Neural cell (in vitro differentiated cells): ENCODE measurements at regions not wholly inside any gene's neighbourhood (a gene's known extent, or its start where the extent isn't known, plus 50 kb on each side); places are given as distances from the start of the nearest gene placed in this dataset.

Experiments
- H2AFZ ChIP-seq: fragments of 200-600, 300-800 bp; sonication (generic), shearing (Covaris generic); 2 replicates; pipeline ENCODE4 v1.6.0; 2014; ENCODE audit warnings: low read depth, mild to moderate bottlenecking, antibody characterized with exemption, low read length, moderate library complexity
- H3F3A ChIP-seq: fragments of 200-600 bp; shearing (Covaris generic); 2 replicates; pipeline ENCODE4 v1.6.1; 2016; ENCODE audit warnings: mild to moderate bottlenecking, moderate library complexity, mixed read lengths, antibody characterized with exemption, low read length; ENCODE audit not compliant: insufficient read depth, poor library complexity, severe bottlenecking
- H3K27ac ChIP-seq: fragments of 200-600, 300-800 bp; sonication (generic), shearing (Covaris generic); 2 replicates; pipeline ENCODE4 v1.5.1; 2014; ENCODE audit warnings: mild to moderate bottlenecking, low read length, moderate library complexity
- H3K27me3 ChIP-seq: fragments of 300-800, 200-600 bp; sonication (generic), shearing (Covaris generic); 2 replicates; pipeline ENCODE4 v1.6.0; 2014; ENCODE audit warnings: mild to moderate bottlenecking, low read depth, low read length, moderate library complexity; ENCODE audit not compliant: insufficient read depth
- H3K36me3 ChIP-seq: fragments of 300-800, 200-600 bp; sonication (generic), shearing (Covaris generic); 2 replicates; pipeline ENCODE4 v1.5.1; 2014; ENCODE audit warnings: mild to moderate bottlenecking, antibody characterized with exemption, low read length, moderate library complexity; ENCODE audit not compliant: insufficient read depth
- H3K4me2 ChIP-seq: fragments of 300-800, 200-600 bp; sonication (generic), shearing (Covaris generic); 2 replicates; pipeline ENCODE4 v1.6.0; 2014; ENCODE audit warnings: mild to moderate bottlenecking, low read length
- H3K4me3 ChIP-seq: fragments of 300-800, 200-600 bp; sonication (generic), shearing (Covaris generic); 2 replicates; pipeline ENCODE4 v1.5.1; 2014; ENCODE audit warnings: mild to moderate bottlenecking, low read length, moderate library complexity
- H3K79me2 ChIP-seq: fragments of 200-600 bp; shearing (Covaris generic); replicated peaks from 2 replicates; pipeline ENCODE4 v1.6.0; 2014; ENCODE audit warnings: mild to moderate bottlenecking, low read length, moderate library complexity; ENCODE audit not compliant: insufficient read depth
- H3K9ac ChIP-seq: fragments of 300-800, 200-600 bp; sonication (generic), shearing (Covaris generic); 2 replicates; pipeline ENCODE4 v1.6.1; 2016; ENCODE audit warnings: mild to moderate bottlenecking, low read length, mixed read lengths
- H3K9me2 ChIP-seq: fragments of 200-600 bp; shearing (Covaris generic); 2 replicates; pipeline ENCODE4 v1.6.1; 2016; ENCODE audit warnings: mild to moderate bottlenecking, low read length, mixed read lengths; ENCODE audit not compliant: insufficient read depth
- H3K9me3 ChIP-seq: fragments of 200-600, 300-800 bp; sonication (generic), shearing (Covaris generic); 2 replicates; pipeline ENCODE4 v1.6.1; 2016; ENCODE audit warnings: mild to moderate bottlenecking, mixed run types, low read length, moderate library complexity, mixed read lengths
- H4K20me1 ChIP-seq: fragments of 200-600 bp; shearing (Covaris generic); 2 replicates; pipeline ENCODE4 v1.6.1; 2016; ENCODE audit warnings: mild to moderate bottlenecking, mixed run types; ENCODE audit not compliant: insufficient read depth
- EP300 ChIP-seq: fragments of 450-650 bp; conservative IDR thresholded peaks from 2 replicates; pipeline ENCODE4 v1.6.1; 2014; ENCODE audit warnings: antibody characterized with exemption, mild to moderate bottlenecking, moderate library complexity; ENCODE audit not compliant: poor library complexity, severe bottlenecking
- EZH2 ChIP-seq: fragments of 200-600, 300-800 bp; shearing (Covaris generic), sonication (generic); IDR thresholded peaks from 2 replicates; pipeline ENCODE4 v1.6.1; 2014; ENCODE audit warnings: antibody characterized with exemption, low read length, borderline replicate concordance, mild to moderate bottlenecking; ENCODE audit not compliant: insufficient read depth, poor library complexity, severe bottlenecking
- MXI1 ChIP-seq: fragments of 450-650 bp; conservative IDR thresholded peaks from 2 replicates; pipeline ENCODE4 v1.6.1; 2014; ENCODE audit warnings: antibody characterized with exemption, mild to moderate bottlenecking; ENCODE audit not compliant: poor library complexity, severe bottlenecking
- POLR2AphosphoS5 ChIP-seq: IDR thresholded peaks from 2 replicates; pipeline ENCODE4 v1.6.1; 2012
- RAD21 ChIP-seq: fragments of 450-650 bp; conservative IDR thresholded peaks from 2 replicates; pipeline ENCODE4 v1.6.1; 2014; ENCODE audit warnings: antibody characterized with exemption, mild to moderate bottlenecking, moderate library complexity
- SMC3 ChIP-seq: fragments of 450-650 bp; conservative IDR thresholded peaks from 2 replicates; pipeline ENCODE4 v1.6.1; 2014; ENCODE audit warnings: antibody characterized with exemption, mild to moderate bottlenecking, moderate library complexity; ENCODE audit not compliant: poor library complexity
- TAF1 ChIP-seq: IDR thresholded peaks from 2 replicates; pipeline ENCODE4 v1.6.1; 2012; ENCODE audit warnings: low read depth
- TF ChIP-seq, protein P1 (sequence below): IDR thresholded peaks from 2 replicates; pipeline ENCODE4 v1.6.1; 2012; ENCODE audit warnings: borderline replicate concordance
- TF ChIP-seq, protein P2 (sequence below): fragments of 450-650 bp; IDR thresholded peaks from 2 replicates; pipeline ENCODE4 v1.5.1; 2014; ENCODE audit warnings: antibody characterized with exemption, mild to moderate bottlenecking, moderate library complexity; ENCODE audit not compliant: poor library complexity, severe bottlenecking

DNA sequence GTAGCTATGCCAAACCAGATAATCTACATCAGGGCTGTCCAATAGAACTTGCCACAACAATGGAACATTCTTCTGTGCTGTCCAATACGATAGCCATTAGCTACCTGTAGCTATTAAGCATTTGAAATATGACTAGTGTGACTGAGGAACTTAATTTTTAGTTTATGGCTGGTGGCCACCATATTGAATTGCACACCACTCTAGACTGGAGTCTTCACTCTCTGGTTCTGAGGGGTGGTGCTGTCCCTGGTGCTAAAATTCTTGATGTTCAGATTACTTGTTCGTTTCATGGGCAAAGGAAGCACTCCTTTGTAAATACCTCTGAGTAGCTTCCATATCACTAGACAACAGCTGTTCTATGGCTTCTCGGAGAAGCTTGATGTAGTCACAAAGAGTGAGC is 296.6 kb downstream of the NPIPA8 start:
- no peak overlapping the region for H3K27ac ChIP-seq
- no peaks in the 10 kb centered on the region for H3K79me2 ChIP-seq
- no peaks in the 10 kb centered on the region for H3K27me3 ChIP-seq
- no peak overlapping the region for H2AFZ ChIP-seq
- no peak overlapping the region for H3K9ac ChIP-seq
- H3K9me3 ChIP-seq: no peaks in the 10 kb centered on the region
- H3K4me2 ChIP-seq: no peak overlapping the region
- H4K20me1 ChIP-seq: no peaks in the 10 kb centered on the region
- H3F3A ChIP-seq: no peaks in the 10 kb centered on the region
- no peak overlapping the region for H3K4me3 ChIP-seq
- no peaks in the 10 kb centered on the region for H3K36me3 ChIP-seq
- TF ChIP-seq, protein P1, sequence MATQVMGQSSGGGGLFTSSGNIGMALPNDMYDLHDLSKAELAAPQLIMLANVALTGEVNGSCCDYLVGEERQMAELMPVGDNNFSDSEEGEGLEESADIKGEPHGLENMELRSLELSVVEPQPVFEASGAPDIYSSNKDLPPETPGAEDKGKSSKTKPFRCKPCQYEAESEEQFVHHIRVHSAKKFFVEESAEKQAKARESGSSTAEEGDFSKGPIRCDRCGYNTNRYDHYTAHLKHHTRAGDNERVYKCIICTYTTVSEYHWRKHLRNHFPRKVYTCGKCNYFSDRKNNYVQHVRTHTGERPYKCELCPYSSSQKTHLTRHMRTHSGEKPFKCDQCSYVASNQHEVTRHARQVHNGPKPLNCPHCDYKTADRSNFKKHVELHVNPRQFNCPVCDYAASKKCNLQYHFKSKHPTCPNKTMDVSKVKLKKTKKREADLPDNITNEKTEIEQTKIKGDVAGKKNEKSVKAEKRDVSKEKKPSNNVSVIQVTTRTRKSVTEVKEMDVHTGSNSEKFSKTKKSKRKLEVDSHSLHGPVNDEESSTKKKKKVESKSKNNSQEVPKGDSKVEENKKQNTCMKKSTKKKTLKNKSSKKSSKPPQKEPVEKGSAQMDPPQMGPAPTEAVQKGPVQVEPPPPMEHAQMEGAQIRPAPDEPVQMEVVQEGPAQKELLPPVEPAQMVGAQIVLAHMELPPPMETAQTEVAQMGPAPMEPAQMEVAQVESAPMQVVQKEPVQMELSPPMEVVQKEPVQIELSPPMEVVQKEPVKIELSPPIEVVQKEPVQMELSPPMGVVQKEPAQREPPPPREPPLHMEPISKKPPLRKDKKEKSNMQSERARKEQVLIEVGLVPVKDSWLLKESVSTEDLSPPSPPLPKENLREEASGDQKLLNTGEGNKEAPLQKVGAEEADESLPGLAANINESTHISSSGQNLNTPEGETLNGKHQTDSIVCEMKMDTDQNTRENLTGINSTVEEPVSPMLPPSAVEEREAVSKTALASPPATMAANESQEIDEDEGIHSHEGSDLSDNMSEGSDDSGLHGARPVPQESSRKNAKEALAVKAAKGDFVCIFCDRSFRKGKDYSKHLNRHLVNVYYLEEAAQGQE: no peak
- TF ChIP-seq, protein P2, sequence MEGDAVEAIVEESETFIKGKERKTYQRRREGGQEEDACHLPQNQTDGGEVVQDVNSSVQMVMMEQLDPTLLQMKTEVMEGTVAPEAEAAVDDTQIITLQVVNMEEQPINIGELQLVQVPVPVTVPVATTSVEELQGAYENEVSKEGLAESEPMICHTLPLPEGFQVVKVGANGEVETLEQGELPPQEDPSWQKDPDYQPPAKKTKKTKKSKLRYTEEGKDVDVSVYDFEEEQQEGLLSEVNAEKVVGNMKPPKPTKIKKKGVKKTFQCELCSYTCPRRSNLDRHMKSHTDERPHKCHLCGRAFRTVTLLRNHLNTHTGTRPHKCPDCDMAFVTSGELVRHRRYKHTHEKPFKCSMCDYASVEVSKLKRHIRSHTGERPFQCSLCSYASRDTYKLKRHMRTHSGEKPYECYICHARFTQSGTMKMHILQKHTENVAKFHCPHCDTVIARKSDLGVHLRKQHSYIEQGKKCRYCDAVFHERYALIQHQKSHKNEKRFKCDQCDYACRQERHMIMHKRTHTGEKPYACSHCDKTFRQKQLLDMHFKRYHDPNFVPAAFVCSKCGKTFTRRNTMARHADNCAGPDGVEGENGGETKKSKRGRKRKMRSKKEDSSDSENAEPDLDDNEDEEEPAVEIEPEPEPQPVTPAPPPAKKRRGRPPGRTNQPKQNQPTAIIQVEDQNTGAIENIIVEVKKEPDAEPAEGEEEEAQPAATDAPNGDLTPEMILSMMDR: no peak
- TF ChIP-seq SMC3 (no peak), POLR2AphosphoS5 (no peak), EZH2 (no peak), EP300 (no peak), TAF1 (no peak), RAD21 (no peak), MXI1 (no peak)
- H3K9me2 ChIP-seq: no peaks in the 10 kb centered on the region

DNA sequence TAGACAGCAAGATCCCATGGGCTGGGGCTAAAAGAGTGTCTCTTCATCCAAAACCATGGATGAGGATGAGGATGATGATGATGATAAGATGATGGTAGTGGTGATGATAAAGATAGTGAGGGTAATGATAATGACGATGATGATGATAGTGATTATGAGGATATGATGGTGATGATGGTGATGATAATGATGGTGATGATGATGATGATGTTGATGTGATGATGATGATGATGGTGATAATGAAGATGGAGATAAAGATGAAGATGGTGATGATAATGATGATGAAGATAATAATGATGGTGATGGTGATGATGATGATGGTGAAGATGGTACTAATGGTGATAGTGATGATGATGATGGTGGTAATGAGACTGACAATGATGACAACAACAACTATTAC is 299.5 kb downstream of the NPIPA8 start:
- Histone ChIP-seq H3K36me3 (no peaks in the 10 kb centered on the region), H3F3A (no peaks in the 10 kb centered on the region), H3K4me2 (no peak overlapping the region), H3K27ac (no peak overlapping the region), H3K9me3 (no peaks in the 10 kb centered on the region), H3K9me2 (no peaks in the 10 kb centered on the region), H3K79me2 (no peaks in the 10 kb centered on the region), H3K4me3 (no peak overlapping the region), H3K9ac (no peak overlapping the region), H3K27me3 (no peaks in the 10 kb centered on the region), H2AFZ (no peak overlapping the region), H4K20me1 (no peaks in the 10 kb centered on the region)
- TF ChIP-seq RAD21 (no peak), SMC3 (no peak), POLR2AphosphoS5 (no peak), MXI1 (no peak), EP300 (no peak), TAF1 (no peak), EZH2 (no peak)
- TF ChIP-seq, protein P1: no peak
- TF ChIP-seq, protein P2: no peak
